GM19438 (cell line): ENCODE measurements at regions not wholly inside any gene's neighbourhood (a gene's known extent, or its start where the extent isn't known, plus 50 kb on each side); places are given as distances from the start of the nearest gene placed in this dataset.
"Not testable (repeated sequence)": the region's sequence is repeated elsewhere in the genome, so short reads cannot be mapped to it uniquely, and the experiment has no call there.

Experiments
- ATAC-seq: cut with Tn5 transposase; IDR thresholded peaks from one replicate; pipeline ENCODE4 v1.9.1; 2021; ENCODE audit warnings: low read depth; ENCODE audit not compliant: unreplicated experiment

DNA sequence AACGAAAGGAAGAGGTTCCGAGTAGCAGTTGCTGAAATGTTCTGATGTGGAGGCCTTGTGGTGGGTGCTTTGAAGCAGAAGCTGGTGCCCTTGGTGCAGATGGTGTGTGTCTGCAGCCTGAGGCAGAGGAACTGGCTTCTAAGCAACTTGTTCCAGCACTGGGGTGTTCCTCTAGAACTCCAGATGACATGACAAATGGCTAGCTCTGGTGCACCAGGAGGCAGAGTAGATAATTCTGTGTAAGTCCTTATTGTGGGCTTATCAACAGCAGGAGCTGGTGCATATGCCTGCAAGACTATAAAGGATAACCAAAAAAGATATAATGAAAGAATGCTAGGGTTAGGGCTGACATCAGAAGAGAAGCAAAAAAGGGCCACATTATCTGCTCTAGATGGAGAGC, 76.5 kb downstream of the ARL5B start:
- ATAC-seq, result no peak

DNA sequence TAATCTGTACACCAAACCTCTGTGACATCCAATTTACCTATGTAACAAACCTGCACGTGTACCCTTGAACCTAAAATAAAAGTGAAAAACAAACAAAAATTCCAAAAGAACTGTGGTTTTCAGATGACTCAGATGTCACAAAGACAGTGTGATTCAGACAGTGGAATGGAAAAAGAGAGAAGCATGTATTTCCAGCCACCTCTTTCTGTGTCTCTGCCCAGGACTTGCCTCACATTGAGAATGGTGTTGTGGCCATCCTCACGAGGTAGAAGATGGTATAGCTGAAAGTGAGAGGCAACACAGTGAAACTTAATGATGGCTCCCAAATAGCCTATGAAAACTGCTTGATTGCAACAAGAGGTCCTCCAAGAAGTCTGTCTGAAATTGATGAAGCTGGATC, 78.0 kb downstream of the ARL5B start:
- no peak for ATAC-seq

DNA sequence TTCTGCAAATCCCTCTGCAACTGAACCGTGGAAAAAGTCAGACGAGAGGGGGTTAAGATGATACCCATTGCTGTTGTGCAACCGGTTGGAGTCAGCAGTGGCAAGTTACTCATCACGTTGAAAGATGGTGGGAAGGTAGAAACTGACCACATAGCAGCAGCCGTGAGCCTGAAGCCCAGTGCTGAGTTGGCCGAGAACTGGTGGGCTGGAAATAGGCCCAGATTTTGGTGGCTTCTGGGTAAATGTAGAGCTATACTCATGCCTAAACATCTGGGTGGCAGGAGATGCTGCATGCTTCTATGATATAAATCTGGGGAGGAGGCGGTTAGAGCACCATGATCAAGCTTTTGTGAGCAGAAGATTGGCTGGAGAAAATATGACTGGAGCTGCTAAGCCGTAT, 78.6 kb downstream of the ARL5B start:
- ATAC-seq, result no peak

DNA sequence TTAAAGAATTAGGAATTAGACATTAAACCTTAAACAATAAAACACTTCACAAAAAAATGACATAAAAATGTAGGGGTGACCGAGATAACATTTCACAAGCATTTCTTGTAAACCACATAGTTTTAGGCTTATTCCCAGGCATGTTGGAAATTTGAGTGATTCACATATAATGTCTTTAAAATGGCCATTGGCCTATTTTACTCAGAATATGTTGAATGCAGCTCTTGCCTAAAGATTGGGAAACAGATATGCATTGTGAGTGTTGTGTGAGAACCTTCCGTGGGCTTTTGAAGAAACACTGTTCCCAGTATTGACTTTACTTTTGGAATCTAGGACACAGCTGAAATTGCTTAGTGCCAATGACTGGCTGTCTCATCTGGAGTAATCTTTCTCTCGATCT, 79.6 kb downstream of the ARL5B start:
- no peak for ATAC-seq

DNA sequence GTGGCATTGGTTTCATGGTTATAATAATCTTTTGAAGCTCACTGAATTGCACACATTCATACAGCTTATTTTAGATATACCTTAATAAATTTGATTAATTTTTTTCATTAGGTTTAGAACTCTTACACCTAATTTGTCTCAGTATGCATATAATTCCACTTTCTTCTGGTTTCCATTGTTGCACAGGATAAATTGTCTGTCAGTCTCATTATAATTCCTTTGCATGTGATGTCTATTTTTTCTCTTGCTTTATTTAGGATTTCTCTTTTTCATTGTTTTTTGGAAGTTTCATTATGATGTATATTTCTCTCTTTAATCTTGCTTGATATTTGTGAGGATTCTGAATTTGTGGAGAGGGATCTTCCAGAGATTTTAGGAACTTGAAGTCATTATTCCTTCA, 84.7 kb downstream of the ARL5B start:
- ATAC-seq, result no peak

DNA sequence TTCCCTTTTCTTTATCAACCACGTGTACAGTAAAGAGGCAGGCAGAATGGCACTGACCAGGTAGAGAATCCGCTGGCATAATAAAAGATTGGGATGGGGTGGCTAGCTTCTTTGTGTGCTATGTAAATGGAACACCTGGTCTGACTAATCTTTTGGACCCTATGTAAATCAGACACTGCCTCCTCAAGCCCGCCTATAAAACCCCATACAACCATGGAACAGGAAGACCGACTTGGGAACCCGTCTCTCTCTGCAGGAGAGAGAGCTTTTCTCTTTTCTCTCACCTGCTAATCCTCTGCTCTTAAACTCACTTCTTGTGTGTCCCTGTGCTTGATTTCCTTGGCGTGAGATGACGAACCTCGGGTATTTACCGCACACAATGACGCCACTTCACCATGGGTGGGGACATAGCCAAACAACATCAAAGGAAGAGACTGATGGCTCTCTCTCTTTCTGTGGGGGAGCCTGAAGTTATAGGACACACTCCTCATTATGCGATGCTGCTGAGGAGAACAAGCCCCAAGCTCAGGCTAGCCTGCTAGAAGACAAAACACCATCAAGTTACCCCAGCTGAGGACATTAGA, 94.2 kb downstream of the ARL5B start:
- no peak for ATAC-seq

DNA sequence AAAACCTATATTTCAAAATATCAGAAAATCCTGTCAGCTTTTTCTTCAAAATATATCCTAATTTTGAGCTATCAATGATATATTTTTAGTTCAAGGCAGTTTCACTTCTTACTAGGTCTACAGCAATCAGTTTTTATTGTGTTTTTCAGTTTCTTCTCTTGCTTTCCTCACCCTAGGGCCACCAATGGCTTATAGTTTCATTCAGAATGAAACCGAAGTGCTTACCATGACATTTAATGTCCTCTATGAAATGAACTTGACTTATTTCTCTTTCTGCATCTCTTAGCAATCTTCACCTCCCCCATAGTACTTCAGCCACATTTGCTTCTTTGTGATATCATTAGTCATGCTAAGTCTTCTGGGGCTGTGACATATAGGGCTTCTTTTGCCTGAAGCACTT, 100.3 kb downstream of the ARL5B start:
- peak; percentile 65 for ATAC-seq

DNA sequence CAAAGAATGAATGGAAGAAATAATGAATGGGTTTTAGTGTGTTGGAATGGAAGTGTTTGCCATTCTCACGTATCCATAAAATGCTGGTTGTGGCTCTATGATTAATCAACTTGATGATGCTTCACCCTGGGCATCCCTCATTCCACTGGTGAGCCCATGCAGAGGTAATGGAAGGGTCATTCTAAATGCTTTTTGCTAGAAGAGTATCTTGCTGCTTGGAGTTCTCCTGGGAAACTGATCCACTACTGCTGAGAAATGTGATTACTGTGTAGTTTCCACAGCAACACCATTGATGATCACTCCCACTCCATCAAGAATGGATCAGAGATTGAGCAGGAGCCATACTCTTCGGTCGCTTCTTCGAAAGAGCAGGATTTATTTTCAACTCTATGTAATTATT, 101.6 kb downstream of the ARL5B start:
- ATAC-seq, result no peak

DNA sequence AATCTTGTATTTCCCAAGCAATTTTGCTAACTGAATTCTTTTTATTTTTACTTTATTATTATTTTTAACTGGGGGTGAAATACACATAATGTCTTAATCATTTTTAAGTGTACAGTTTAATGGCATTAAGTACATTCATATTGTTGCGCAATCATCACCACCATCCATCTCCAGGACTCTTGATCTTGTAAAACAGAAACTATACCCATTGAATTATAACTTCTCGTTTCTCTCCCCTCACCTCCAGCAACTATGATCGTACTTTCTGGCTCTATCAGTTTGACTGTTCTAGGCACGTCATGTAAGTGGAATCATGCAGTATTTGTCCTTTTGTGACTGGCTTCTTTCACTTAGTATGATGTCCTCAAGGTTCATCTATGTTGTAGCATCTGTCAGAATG, 108.8 kb downstream of the ARL5B start:
- ATAC-seq, result no peak

DNA sequence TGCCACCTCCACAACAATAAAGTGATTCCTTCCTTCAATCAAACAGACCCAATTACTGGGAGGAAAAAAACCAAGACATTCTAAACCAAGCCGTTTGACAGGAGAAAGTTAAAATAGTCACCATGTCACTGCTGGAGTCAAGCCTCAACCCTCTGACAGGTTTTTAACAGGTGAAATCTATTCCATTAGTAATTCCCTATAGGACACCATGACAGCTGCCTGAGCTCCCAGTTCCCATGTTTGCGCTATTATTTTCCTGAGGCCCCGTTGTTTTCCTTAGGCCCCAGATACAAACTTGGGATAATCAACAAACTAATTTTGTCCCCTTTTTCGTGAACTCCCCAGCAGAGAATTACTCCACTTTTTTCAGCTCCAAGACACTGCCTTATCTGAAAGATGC, 113.9 kb downstream of the ARL5B start:
- ATAC-seq, result no peak

DNA sequence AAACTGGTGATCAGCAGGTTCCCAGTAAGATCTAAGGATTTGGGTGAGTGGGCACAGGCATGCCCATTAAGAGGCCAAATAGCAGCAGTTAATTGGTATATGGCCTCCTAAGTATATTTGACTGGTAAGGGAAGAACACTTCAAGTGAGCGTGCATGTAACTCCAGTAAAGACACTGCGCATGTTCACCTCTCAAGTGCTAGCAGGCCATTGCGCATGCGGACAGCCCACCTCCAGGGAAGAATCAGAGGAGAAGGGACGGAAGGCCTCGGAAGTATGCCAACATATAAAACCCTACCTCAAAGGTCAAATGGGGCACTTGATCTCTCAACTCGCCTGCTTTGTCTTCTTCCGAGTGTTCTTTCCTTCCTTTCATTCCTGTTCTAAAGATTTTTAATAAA, 118.0 kb downstream of the ARL5B start:
- no peak for ATAC-seq

DNA sequence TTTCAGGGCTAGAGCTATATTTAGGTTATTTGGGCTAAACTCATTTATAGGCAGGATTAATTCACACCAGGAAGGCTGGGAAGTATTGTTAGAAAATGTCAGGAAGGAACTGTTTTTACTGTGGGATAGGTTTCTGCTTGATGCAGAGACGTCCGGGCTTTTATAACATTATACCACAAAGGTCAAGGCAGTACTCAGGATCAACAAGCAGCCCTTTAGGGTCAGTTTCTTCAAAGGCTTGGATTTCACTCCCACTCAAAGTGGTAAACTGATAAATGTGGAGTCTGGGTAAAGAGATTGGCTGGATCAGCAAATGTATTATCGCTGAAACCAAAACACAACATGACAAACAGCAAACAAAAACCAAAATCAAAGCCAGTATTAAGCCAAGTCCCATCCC, 127.2 kb downstream of the ARL5B start:
- ATAC-seq, result no peak

DNA sequence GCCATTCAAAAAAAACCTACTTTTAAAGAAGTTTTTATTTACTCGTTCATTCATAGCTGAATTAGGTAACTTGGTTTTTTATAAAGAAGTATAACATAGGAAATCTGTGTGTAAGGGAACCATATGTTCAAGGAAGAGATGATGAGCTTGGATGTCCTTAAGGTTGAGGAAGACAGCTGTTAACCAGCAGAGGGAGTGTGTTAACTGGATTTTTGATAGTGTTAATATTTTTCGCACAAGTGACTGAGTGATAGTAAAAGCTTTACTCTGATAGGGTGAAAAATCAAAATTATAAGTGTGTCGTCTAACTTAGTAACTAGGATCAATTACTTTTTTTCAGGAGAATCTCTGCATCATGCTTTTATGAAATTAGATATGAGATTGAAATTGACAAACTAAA, 134.7 kb downstream of the ARL5B start:
- ATAC-seq, result no peak

DNA sequence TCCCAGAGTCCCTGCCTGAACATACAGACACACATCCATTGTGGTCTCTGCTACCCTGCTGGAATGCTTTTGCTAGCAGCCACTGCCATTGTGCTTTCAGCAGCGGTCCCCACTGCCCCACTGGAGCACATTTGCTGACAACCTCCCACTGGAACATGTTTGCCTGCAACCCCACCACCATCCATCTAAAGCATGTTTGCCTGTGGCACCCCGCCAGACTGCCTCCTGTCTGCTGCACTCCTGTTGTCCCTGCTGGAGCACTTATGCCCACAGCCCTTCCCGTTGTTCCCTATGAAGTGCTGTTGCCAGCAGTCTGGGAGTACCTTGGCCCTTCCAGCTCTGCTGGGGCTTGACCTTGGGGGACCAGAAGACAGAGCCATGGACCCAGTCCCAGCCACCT, 136.3 kb downstream of the ARL5B start:
- no peak for ATAC-seq

DNA sequence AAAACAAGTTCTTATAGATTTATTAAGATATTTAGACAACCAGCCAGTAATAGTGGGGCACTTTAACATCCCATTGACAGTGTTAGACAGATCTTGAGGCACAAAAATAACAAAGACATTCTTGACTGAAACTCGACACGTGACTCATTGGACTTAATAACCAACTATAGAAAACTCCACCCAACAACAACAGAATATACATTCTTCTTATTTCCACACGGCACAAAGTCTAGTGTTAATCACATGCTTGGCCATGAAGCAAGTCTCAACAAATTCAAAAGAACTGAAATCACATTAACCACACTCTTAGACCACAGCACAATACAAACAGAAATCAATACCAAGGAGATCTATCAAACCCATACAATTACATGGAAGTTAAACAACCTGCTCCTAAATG, 138.1 kb downstream of the ARL5B start:
- ATAC-seq, result no peak

DNA sequence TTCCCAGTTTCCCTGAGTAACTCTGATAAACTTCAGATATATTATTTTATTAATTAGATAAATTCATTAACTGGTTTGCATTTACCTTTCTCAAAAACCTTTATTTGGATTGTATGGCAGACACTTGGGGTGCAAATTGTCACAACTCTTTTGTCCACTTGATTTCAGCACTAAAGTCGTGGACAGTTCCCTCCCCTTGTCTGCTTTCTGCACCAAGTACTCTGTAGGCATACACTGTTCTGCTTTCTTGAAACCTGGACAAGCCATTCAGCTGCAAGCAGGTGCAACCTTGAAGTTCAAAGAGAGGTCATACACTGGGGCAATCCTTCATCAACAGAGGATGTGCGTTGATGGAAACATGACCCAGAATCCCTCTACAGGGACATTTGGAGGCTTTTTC, 162.9 kb downstream of the ARL5B start:
- no peak for ATAC-seq

DNA sequence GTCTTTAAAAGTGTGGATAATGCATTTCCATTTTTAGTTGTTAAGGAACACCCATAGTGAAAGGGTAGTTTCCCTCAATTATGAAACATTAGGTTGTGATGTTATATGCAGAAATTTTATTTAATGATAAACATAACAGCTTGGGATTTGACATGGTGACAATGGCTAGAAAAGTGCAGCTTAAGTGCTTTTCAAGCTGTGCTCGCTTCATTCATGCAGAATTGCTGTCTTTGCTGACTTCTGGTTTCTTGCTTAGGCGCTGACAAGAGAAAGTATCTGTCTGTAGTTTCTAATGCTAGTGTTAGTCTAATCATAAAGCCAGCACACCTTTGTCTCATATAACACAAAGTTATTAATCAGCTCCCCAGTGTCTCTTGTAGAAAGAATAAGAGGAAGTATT, 170.0 kb downstream of the ARL5B start:
- ATAC-seq, result no peak

DNA sequence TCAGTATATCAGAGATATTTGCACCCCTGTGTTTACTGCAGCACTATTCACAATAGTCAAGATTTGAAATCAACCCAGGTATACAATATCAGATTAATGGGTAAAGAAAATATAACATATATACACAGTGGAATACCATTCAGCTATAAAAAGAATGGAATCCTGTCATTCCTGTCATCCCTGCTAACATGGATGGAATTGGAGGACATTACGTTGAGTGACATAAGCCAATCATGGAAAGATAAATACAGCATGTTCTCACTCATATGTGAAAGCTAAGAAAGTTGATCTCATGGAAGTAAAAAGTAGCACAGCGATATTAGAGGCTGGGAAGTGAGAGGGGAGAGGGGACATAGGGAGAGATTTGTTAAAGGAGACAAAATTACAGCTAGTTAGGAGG, 171.0 kb downstream of the ARL5B start:
- ATAC-seq, result no peak

DNA sequence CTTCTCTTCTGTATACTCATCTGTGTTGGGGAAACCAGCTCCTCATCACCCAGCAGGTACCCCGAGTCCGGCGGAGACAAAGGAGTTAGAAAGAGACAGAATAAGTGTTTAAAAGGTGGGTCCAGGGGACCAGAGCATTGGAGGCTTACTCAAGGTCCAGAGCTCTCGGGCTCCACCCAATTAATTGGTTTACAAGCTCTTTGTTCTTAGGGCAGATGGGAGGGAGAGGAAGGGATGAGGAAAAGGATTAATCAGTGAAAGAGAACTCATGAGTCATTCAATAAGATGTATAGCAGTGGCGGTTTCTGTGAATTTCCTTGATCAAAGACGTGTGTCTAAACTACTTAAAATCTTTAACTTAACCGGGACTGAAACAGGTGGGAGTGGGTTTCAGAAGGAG, 192.0 kb upstream of the MALRD1 start:
- ATAC-seq, result not testable (repeated sequence)

DNA sequence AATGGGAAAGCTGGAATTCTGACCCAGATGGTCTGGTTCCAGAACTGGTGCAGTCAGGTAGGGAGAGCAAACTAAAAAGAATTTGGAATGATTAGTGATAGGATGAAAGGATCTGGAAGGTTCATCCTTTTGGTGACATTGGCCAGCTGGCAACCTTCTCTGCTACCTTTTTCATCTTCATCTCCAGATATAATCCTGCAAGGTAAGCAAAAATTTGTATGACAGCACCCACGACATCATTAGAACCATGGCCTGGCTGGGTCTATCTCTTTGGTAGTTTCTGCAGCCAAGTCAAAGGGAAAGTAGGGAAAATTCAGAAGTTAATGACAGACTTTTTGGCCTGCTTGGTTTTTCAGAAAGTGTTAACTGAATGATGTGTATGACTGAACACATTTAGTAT, 188.9 kb upstream of the MALRD1 start:
- no peak for ATAC-seq

DNA sequence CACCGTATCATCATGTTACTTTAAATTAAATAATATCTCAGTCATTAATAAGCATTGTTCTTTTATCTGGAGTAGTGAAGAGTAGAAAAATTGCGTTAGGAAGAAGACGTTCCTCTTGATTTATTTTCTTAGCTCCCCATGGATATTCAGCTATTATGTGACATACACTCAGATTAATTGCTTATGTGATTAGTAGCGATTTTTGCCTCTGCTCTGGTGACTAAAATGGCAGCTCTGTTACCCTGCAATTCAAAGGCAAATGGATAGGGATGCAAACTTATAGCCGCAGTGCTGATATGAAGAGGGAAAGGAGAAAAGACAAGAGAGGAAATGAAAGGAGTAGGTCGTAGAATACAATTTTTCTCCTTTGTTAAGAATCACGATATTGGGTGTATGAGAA, 188.4 kb upstream of the MALRD1 start:
- ATAC-seq, result no peak

DNA sequence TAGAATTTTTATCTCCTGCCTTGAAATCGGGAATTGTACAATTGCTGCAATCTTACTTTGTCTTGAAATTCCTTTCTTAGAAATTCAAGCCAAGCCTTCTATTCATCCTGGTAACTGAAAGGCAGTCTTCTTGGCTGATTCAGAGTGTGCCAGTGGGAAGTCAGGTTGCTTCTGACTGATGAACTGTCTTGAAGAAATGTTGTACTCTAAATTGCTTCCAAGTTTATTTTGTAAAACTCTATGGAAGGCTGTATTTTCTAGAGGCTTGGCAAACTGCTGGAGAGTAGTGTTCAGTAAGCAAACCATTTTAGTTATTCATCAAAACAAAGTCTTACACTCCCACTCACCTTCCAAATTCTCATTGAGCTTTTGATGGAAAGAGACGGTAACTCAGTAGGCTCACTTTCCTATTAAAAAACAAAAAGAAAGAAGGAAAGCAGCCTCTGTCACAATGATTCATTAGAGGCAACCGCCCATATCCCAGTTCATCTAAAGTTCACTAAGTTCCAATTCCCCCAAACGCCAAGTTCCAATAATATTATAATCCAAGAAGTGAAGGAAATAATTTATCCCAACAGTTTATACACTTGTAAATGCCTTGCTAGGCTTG, 187.9 kb upstream of the MALRD1 start:
- ATAC-seq, result no peak

DNA sequence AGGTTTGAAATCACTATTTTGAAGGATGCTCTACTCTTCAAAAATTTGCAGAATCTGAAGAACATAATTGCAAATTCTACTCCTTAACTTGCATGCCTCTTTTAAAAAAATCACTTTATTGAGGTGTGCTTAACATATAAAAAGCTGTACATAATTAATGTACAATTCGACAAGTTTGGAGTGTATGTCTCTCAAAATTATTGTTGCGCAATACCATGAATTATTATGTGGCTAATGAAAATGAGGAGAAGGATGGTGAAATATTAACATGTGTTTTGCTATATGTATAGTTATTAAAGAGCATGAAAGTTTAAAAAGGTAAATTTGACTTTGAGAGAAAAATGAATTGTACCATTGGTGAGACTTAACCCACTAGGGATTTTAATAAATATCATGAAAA, 187.2 kb upstream of the MALRD1 start:
- ATAC-seq, result no peak
